GM21825 (cell line): ENCODE measurements at regions not wholly inside any gene's neighbourhood (a gene's known extent, or its start where the extent isn't known, plus 50 kb on each side); places are given as distances from the start of the nearest gene placed in this dataset.

Experiments used
- ATAC-seq: cut with Tn5 transposase; IDR thresholded peaks from one replicate; pipeline ENCODE4 v1.9.1; 2021; ENCODE audit warnings: mild to moderate bottlenecking, moderate library complexity; ENCODE audit not compliant: unreplicated experiment

- no peak for ATAC-seq
These were observed 519.4 kb upstream of the DSEL start for GRCh38 chr18:68035774-68036522.

GRCh38 chr18:68034296-68034695 is 517.8 kb upstream of the DSEL start:
- ATAC-seq, result no peak

- ATAC-seq, result no peak
These were observed 516.9 kb upstream of the DSEL start for GRCh38 chr18:68033466-68033865.

GRCh38 chr18:68024716-68025115 is 508.2 kb upstream of the DSEL start:
- no peak for ATAC-seq

GRCh38 chr18:68017385-68017784 is 500.9 kb upstream of the DSEL start:
- no peak for ATAC-seq

GRCh38 chr18:67997496-67997895 is 481.0 kb upstream of the DSEL start:
- ATAC-seq, result no peak

GRCh38 chr18:67995769-67996168 is 479.2 kb upstream of the DSEL start:
- ATAC-seq, result no peak

- ATAC-seq, result no peak
These were observed 463.7 kb upstream of the DSEL start for GRCh38 chr18:67980241-67980640.

- ATAC-seq, result no peak
These were observed 460.6 kb upstream of the DSEL start for GRCh38 chr18:67977067-67977616.

GRCh38 chr18:67973916-67974315 is 457.4 kb upstream of the DSEL start:
- ATAC-seq, result no peak

- ATAC-seq, result no peak
These were observed 452.9 kb upstream of the DSEL start for GRCh38 chr18:67969458-67969857.

- ATAC-seq, result no peak
These were observed 449.7 kb upstream of the DSEL start for GRCh38 chr18:67966224-67966623.

- no peak for ATAC-seq
These were observed 447.9 kb upstream of the DSEL start for GRCh38 chr18:67964462-67964861.

- ATAC-seq, result no peak
These were observed 445.4 kb upstream of the DSEL start for GRCh38 chr18:67961701-67962440.

GRCh38 chr18:67957684-67958083 is 441.2 kb upstream of the DSEL start:
- ATAC-seq, result no peak

GRCh38 chr18:67954594-67954993 is 438.1 kb upstream of the DSEL start:
- ATAC-seq, result no peak

GRCh38 chr18:67951137-67951536 is 434.6 kb upstream of the DSEL start:
- no peak for ATAC-seq

GRCh38 chr18:67938660-67939059 is 422.1 kb upstream of the DSEL start:
- ATAC-seq, result no peak

GRCh38 chr18:67935638-67936037 is 419.1 kb upstream of the DSEL start:
- ATAC-seq, result no peak

- ATAC-seq, result no peak
These were observed 416.8 kb upstream of the DSEL start for GRCh38 chr18:67933271-67933670.

- ATAC-seq, result no peak
These were observed 415.8 kb upstream of the DSEL start for GRCh38 chr18:67932271-67932670.
